ENCODE measurements at regions not wholly inside any gene's neighbourhood (a gene's known extent, or its start where the extent isn't known, plus 50 kb on each side); places are given as distances from the start of the nearest gene placed in this dataset.

GRCh38 chr13:40017662-40018262 lies 362.3 kb downstream of the COG6 start:
- H3K4me1 ChIP-seq (ENCODE audit: insufficient read depth, low read length): no peaks in the 10 kb centered on the region
- no peak overlapping the region for H3K4me3 ChIP-seq (ENCODE audit: insufficient read depth, low read depth, low read length)
- no peak for TF ChIP-seq CTCF (IDR thresholded peaks at IDR 0.05; ENCODE audit: insufficient read depth, low read depth, low read length)
- no peak for TF ChIP-seq EZH2 (IDR thresholded peaks at IDR 0.05; ENCODE audit: insufficient read depth, low read length)
- H3K79me2 ChIP-seq (ENCODE audit: insufficient read depth, low read length): no peaks in the 10 kb centered on the region
- H3K4me2 ChIP-seq (ENCODE audit: low read length): no peak overlapping the region
- no peak overlapping the region for H3K27ac Mint-ChIP-seq (ENCODE audit: unreplicated experiment)
- H3K36me3 Mint-ChIP-seq (ENCODE audit: low read depth, unreplicated experiment): no peaks in the 10 kb centered on the region
- H3K27ac ChIP-seq (ENCODE audit: low read depth, low read length): no peak overlapping the region
- DNase-seq (ENCODE audit: low read depth): no peak
- no peaks in the 10 kb centered on the region for H3K9me3 Mint-ChIP-seq (ENCODE audit: unreplicated experiment)
- no peak for FAIRE-seq
- H3K36me3 ChIP-seq (ENCODE audit: insufficient read depth, low read length): no peaks in the 10 kb centered on the region
- H3K4me1 Mint-ChIP-seq (ENCODE audit: low read depth, unreplicated experiment): no peaks in the 10 kb centered on the region
- H2AFZ ChIP-seq (ENCODE audit: low read depth, low read length): no peak overlapping the region
- no peaks in the 10 kb centered on the region for H3K27me3 ChIP-seq (ENCODE audit: insufficient read depth, low read length)
- H4K20me1 ChIP-seq (ENCODE audit: insufficient read depth, low read length): no peaks in the 10 kb centered on the region
- H3K4me3 Mint-ChIP-seq (ENCODE audit: unreplicated experiment): no peak overlapping the region
- H3K9me3 ChIP-seq (ENCODE audit: insufficient read depth, low read depth, low read length): no peaks in the 10 kb centered on the region
- no peak overlapping the region for H3K9ac ChIP-seq (ENCODE audit: low read length)
- peaks cover 2% of the 10 kb centered on the region for H3K27me3 Mint-ChIP-seq (ENCODE audit: low read depth, unreplicated experiment)

GRCh38 chr13:40023595-40024203 lies 368.2 kb downstream of the COG6 start:
- Mint-ChIP-seq H3K4me3 (ENCODE audit: unreplicated experiment) (no peak overlapping the region), H3K9me3 (ENCODE audit: unreplicated experiment) (no peaks in the 10 kb centered on the region), H3K36me3 (ENCODE audit: low read depth, unreplicated experiment) (no peaks in the 10 kb centered on the region), H3K4me1 (ENCODE audit: low read depth, unreplicated experiment) (peaks cover 27% of the 10 kb centered on the region), H3K27me3 (ENCODE audit: low read depth, unreplicated experiment) (peaks cover 2% of the 10 kb centered on the region), H3K27ac (ENCODE audit: unreplicated experiment) (no peak overlapping the region)
- TF ChIP-seq CTCF (IDR thresholded peaks at IDR 0.05; ENCODE audit: insufficient read depth, low read depth, low read length) (no peak), EZH2 (IDR thresholded peaks at IDR 0.05; ENCODE audit: insufficient read depth, low read length) (no peak)
- H3K9me3 ChIP-seq (ENCODE audit: insufficient read depth, low read depth, low read length): no peaks in the 10 kb centered on the region
- no peak overlapping the region for H3K4me3 ChIP-seq (ENCODE audit: insufficient read depth, low read depth, low read length)
- no peaks in the 10 kb centered on the region for H3K79me2 ChIP-seq (ENCODE audit: insufficient read depth, low read length)
- H3K36me3 ChIP-seq (ENCODE audit: insufficient read depth, low read length): no peaks in the 10 kb centered on the region
- H3K27me3 ChIP-seq (ENCODE audit: insufficient read depth, low read length): no peaks in the 10 kb centered on the region
- no peak overlapping the region for H2AFZ ChIP-seq (ENCODE audit: low read depth, low read length)
- H3K27ac ChIP-seq (ENCODE audit: low read depth, low read length): no peak overlapping the region
- H3K4me1 ChIP-seq (ENCODE audit: insufficient read depth, low read length): no peaks in the 10 kb centered on the region
- no peak overlapping the region for H3K4me2 ChIP-seq (ENCODE audit: low read length)
- H4K20me1 ChIP-seq (ENCODE audit: insufficient read depth, low read length): no peaks in the 10 kb centered on the region
- no peak overlapping the region for H3K9ac ChIP-seq (ENCODE audit: low read length)
- DNase-seq (ENCODE audit: low read depth) (no peak), FAIRE-seq (no peak)

Measured in astrocyte (in vitro differentiated cells and primary cell).